HepG2 (cell line): ENCODE measurements at regions not wholly inside any gene's neighbourhood (a gene's known extent, or its start where the extent isn't known, plus 50 kb on each side); places are given as distances from the start of the nearest gene placed in this dataset.

Experiments
- ATAC-seq: fragments of 200-7000 bp; cut with Tn5 transposase; 3 replicates; pipeline ENCODE4 v1.9.1; 2020; ENCODE audit warnings: mild to moderate bottlenecking, moderate library complexity
- BruUV-seq: library from RNA; stranded (reverse); fragments of 400-500 nt; replicated peaks from 2 replicates; lab custom pipeline; 2021; lab: Mats Ljungman, UMichigan
- CTCF ChIA-PET: fragments of 300-600 bp; formaldehyde crosslinking; extraction: SDS; loops from one replicate; lab custom pipeline; 2021; ENCODE audit warnings: low total read pairs, inconsistent platforms, low intra/inter-chr PET ratio; lab: Yijun Ruan, JAX
- POLR2A ChIA-PET: fragments of 350-600 bp; sonication (Branson Sonifier 250); formaldehyde crosslinking; loops from one replicate; lab custom pipeline; 2020; ENCODE audit warnings: antibody characterized with exemption, inconsistent platforms; lab: Yijun Ruan, JAX
- DNase-seq: peaks from one replicate; pipeline ENCODE4 v3.0.0-alpha.2; 2015; ENCODE audit warnings: low spot score
- FAIRE-seq: peaks from 3 replicates; lab custom pipeline; 2011; peaks lifted over from hg19 to GRCh38; lab: Jason Lieb, UNC
- H2AFZ ChIP-seq: one replicate; pipeline ENCODE4 v1.6.1; 2011; ENCODE audit warnings: low read length, inconsistent platforms
- H3K27ac ChIP-seq: fragments of 300-600 bp; 3 replicates; pipeline ENCODE4 v1.8.0; 2011; ENCODE audit warnings: mixed run types, mild to moderate bottlenecking, mixed read lengths, low read length, inconsistent platforms; ENCODE audit not compliant: insufficient read depth; ENCODE audit errors: extremely low read length
- H3K27me3 ChIP-seq, 2 experiments: fragments of 200-600 bp in 1 of 2; 2 replicates in 1 of 2; 3 replicates in 1 of 2; pipeline versions ENCODE4 v1.6.0 to v1.8.0; 2011; ENCODE audit warnings: low read length in 2 of 2, mild to moderate bottlenecking in 2 of 2, moderate library complexity in 2 of 2, inconsistent platforms in 1 of 2; ENCODE audit not compliant: insufficient read depth in 2 of 2, control insufficient read depth in 1 of 2
- H3K36me3 ChIP-seq, 2 experiments: fragments of 200-600 bp in 1 of 2; replicated peaks in 1 of 2; 2 replicates in 1 of 2; 3 replicates in 1 of 2; pipeline versions ENCODE4 v1.5.1 to v1.8.0; 2011; ENCODE audit warnings: low read length in 2 of 2, inconsistent platforms in 1 of 2; ENCODE audit not compliant: insufficient read depth in 2 of 2, control insufficient read depth in 1 of 2
- H3K4me1 ChIP-seq: 2 replicates; pipeline ENCODE4 v1.5.1; 2012; ENCODE audit warnings: low read length, inconsistent platforms; ENCODE audit not compliant: insufficient read depth
- H3K4me2 ChIP-seq: 2 replicates; pipeline ENCODE4 v1.6.0; 2011; ENCODE audit warnings: low read depth, low read length, inconsistent platforms
- H3K4me3 ChIP-seq, 3 experiments: fragments of 200-600 bp in 1 of 3; sonication (generic), shearing (Covaris generic) in 1 of 3; replicated peaks in 1 of 3; 2 replicates each; pipeline ENCODE4 v1.5.1; 2011 to 2016; ENCODE audit warnings: low read length in 3 of 3, inconsistent platforms in 2 of 3, low read depth in 2 of 3, mild to moderate bottlenecking in 2 of 3, control low read depth in 1 of 3, mixed read lengths in 1 of 3; ENCODE audit not compliant: insufficient read depth in 1 of 3
- H3K79me2 ChIP-seq: one replicate; pipeline ENCODE4 v1.6.1; 2011; ENCODE audit warnings: low read length, inconsistent platforms; ENCODE audit not compliant: insufficient read depth
- H3K9ac ChIP-seq: 2 replicates; pipeline ENCODE4 v1.6.0; 2011; ENCODE audit warnings: mild to moderate bottlenecking, low read depth, low read length, inconsistent platforms; ENCODE audit not compliant: insufficient read depth
- H3K9me3 ChIP-seq: 2 replicates; pipeline ENCODE4 v1.5.1; 2012; ENCODE audit warnings: mild to moderate bottlenecking, low read length
- H4K20me1 ChIP-seq: 2 replicates; pipeline ENCODE4 v1.6.0; 2011; ENCODE audit warnings: inconsistent platforms, mild to moderate bottlenecking, low read length, moderate library complexity; ENCODE audit not compliant: insufficient read depth
- CBX2 ChIP-seq, 2 experiments: fragments of 200-600 bp in 1 of 2; sonication (generic); formaldehyde crosslinking in 1 of 2; IDR thresholded peaks; 2 replicates each; pipeline versions ENCODE4 v1.7.0 to v1.8.1; 2018 to 2022; ENCODE audit warnings: low read depth in 2 of 2, low read length in 1 of 2, mild to moderate bottlenecking in 1 of 2, missing genetic modification reagents in 1 of 2
- FOSL2 ChIP-seq: sonication (generic); formaldehyde crosslinking; IDR thresholded peaks from 2 replicates; pipeline ENCODE4 v1.4.0; 2020; ENCODE audit warnings: missing genetic modification reagents
- MAFG ChIP-seq: sonication (generic); formaldehyde crosslinking; IDR thresholded peaks from 2 replicates; pipeline ENCODE4 v1.5.1; 2020; ENCODE audit warnings: mild to moderate bottlenecking, missing genetic modification reagents
- MTA1 ChIP-seq: sonication (generic); formaldehyde crosslinking; IDR thresholded peaks from 2 replicates; pipeline ENCODE4 v1.4.0; 2020; ENCODE audit warnings: missing genetic modification reagents, mild to moderate bottlenecking, borderline replicate concordance
- PHF21A ChIP-seq: sonication (generic); formaldehyde crosslinking; IDR thresholded peaks from 2 replicates; pipeline ENCODE4 v1.5.0; 2020; ENCODE audit warnings: mild to moderate bottlenecking, missing genetic modification reagents
- TSC22D2 ChIP-seq: sonication (generic); formaldehyde crosslinking; IDR thresholded peaks from 2 replicates; pipeline ENCODE4 v1.5.1; 2020; ENCODE audit warnings: missing genetic modification reagents, mild to moderate bottlenecking, borderline replicate concordance
- YY1 ChIP-seq: IDR thresholded peaks from 2 replicates; pipeline ENCODE4 v1.6.1; 2011; ENCODE audit warnings: low read length, low read depth, moderate library complexity, mild to moderate bottlenecking; ENCODE audit not compliant: insufficient read depth, insufficient replicate concordance
- ZNF20 ChIP-seq: sonication (generic); formaldehyde crosslinking; IDR thresholded peaks from 2 replicates; pipeline ENCODE4 v1.4.0; 2020; ENCODE audit warnings: mild to moderate bottlenecking, moderate library complexity, missing genetic modification reagents
- ZNF468 ChIP-seq: sonication (generic); formaldehyde crosslinking; IDR thresholded peaks from 2 replicates; pipeline ENCODE4 v1.8.0; 2022; ENCODE audit warnings: mild to moderate bottlenecking, moderate library complexity, missing genetic modification reagents
- ZNF550 ChIP-seq: sonication (generic); formaldehyde crosslinking; IDR thresholded peaks from 2 replicates; pipeline ENCODE4 v1.4.0; 2020; ENCODE audit warnings: mild to moderate bottlenecking, missing genetic modification reagents, borderline replicate concordance
- ZNF589 ChIP-seq: sonication (generic); formaldehyde crosslinking; conservative IDR thresholded peaks from 2 replicates; pipeline ENCODE4 v1.8.0; 2022; ENCODE audit warnings: mild to moderate bottlenecking, moderate library complexity, missing genetic modification reagents
- ZNF782 ChIP-seq: sonication (generic); formaldehyde crosslinking; IDR thresholded peaks from 2 replicates; pipeline ENCODE4 v1.4.0; 2020; ENCODE audit warnings: missing genetic modification reagents, mild to moderate bottlenecking, borderline replicate concordance
- WGBS: methylation state at CpG from one replicate; pipeline ENCODE4 v1.1.6; 2017; ENCODE audit warnings: low lambda C conversion rate; 5-methylcytosine and 5-hydroxymethylcytosine counted together
- in situ Hi-C: cut with HindIII; loops from 2 replicates; pipeline ENCODE4 v1.10.0; 2017; ENCODE audit warnings: low pct_unique_long_range_greater_than_20kb; ENCODE audit not compliant: extremely low pct_ligation_motif_present
- intact Hi-C: fragments of 100-400 bp; cut with micrococcal nuclease; formaldehyde crosslinking; loops from one replicate; pipeline ENCODE4 v1.10.0; 2022; ENCODE audit not compliant: unreplicated experiment
- TF ChIP-seq, protein P1 (sequence below): sonication (generic); IDR thresholded peaks from 2 replicates; pipeline ENCODE4 v1.6.1; 2016; ENCODE audit warnings: low read depth, borderline replicate concordance
- TF ChIP-seq, protein P2 (sequence below), 2 experiments: sonication (generic) in 1 of 2; formaldehyde crosslinking in 1 of 2; IDR thresholded peaks; 2 replicates each; pipeline versions ENCODE4 v1.5.1 to v1.6.1; 2011 to 2020; ENCODE audit warnings: borderline replicate concordance in 1 of 2, low read depth in 1 of 2, low read length in 1 of 2, mild to moderate bottlenecking in 1 of 2, missing genetic modification reagents in 1 of 2, moderate library complexity in 1 of 2
- TF ChIP-seq, protein P3 (sequence below): IDR thresholded peaks from 2 replicates; pipeline ENCODE4 v1.6.1; 2012; ENCODE audit warnings: low read length, improper control_type of control experiment
- TF ChIP-seq, protein P4 (sequence below): IDR thresholded peaks from 2 replicates; pipeline ENCODE4 v1.6.1; 2016; ENCODE audit warnings: missing compliant biosample characterization, missing genetic modification reagents, borderline replicate concordance

DNA sequence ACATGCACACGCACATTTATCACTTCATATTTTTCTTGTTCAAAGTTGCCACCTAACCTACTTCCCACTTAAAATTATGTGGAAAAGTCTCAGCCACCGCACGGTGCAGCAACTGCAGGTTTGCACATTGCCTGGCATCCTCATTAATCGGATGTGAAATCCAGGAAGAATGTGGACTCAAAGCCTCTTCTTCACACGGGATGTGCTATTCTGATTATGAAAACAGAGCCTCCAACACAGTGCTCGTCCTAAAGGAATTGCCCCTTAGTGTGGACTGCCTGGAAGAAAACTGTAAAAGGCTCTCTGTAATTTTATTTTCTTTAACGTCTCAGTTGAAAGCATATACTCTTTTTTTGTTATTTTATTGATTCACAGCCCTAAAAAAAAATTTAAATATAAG, 1303.5 kb downstream of the EFNB2 start (continued):
- TF ChIP-seq MTA1 (CRISPR knock-in tag), result no peak
- no peak for TF ChIP-seq ZNF550 (CRISPR knock-in tag)
- no peak for TF ChIP-seq ZNF20
- TF ChIP-seq, protein P1, sequence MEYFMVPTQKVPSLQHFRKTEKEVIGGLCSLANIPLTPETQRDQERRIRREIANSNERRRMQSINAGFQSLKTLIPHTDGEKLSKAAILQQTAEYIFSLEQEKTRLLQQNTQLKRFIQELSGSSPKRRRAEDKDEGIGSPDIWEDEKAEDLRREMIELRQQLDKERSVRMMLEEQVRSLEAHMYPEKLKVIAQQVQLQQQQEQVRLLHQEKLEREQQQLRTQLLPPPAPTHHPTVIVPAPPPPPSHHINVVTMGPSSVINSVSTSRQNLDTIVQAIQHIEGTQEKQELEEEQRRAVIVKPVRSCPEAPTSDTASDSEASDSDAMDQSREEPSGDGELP, result no peak
- no peak for TF ChIP-seq PHF21A (CRISPR knock-in tag)
- TF ChIP-seq YY1, result no peak
- TF ChIP-seq FOSL2, result no peak
- no peak for TF ChIP-seq ZNF468 (CRISPR knock-in tag)

DNA sequence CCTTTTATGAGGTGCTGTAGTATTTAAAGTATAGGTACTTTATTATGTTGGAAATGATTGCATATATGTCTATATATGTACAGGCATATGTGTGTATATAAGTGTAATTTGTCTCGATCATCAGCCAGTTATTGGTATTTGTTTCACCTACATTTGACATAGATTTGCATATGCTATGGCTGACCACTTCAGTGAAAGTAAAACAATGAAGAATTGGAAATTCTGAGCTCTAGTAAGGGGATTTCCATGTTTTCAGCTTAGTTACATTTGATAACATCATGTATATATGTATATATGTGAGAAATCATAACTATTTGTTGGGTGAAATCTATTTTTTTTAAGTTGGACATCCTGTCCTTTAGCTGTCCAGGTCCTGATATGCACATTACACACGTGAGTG, 1303.9 kb downstream of the EFNB2 start:
- no peak overlapping the region for H3K4me2 ChIP-seq
- no peaks in the 10 kb centered on the region for H3K27me3 ChIP-seq
- no peak overlapping the region for H2AFZ ChIP-seq
- no peaks in the 10 kb centered on the region for H3K79me2 ChIP-seq
- no peak overlapping the region for H3K4me3 ChIP-seq
- H3K4me1 ChIP-seq, result no peaks in the 10 kb centered on the region
- H4K20me1 ChIP-seq, result no peaks in the 10 kb centered on the region
- POLR2A ChIA-PET, result no interaction called here
- peaks cover 34% of the 10 kb centered on the region for H3K9me3 ChIP-seq
- 4% methylated on average over 2 of the region's 2 CpGs for WGBS
- no TSS peak for BruUV-seq
- H3K36me3 ChIP-seq, result no peaks in the 10 kb centered on the region
- intact Hi-C loops (no loop called here), in situ Hi-C loops (no loop called here)
- H3K27ac ChIP-seq, result no peak overlapping the region
- FAIRE-seq (no peak), ATAC-seq (no peak), DNase-seq (no peak)
- no peak overlapping the region for H3K9ac ChIP-seq
- CTCF ChIA-PET, result no interaction called here
- TF ChIP-seq ZNF782 (CRISPR knock-in tag), result no peak
- TF ChIP-seq TSC22D2 (CRISPR knock-in tag), result no peak
- TF ChIP-seq, protein P2, sequence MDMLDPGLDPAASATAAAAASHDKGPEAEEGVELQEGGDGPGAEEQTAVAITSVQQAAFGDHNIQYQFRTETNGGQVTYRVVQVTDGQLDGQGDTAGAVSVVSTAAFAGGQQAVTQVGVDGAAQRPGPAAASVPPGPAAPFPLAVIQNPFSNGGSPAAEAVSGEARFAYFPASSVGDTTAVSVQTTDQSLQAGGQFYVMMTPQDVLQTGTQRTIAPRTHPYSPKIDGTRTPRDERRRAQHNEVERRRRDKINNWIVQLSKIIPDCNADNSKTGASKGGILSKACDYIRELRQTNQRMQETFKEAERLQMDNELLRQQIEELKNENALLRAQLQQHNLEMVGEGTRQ (IDR thresholded peaks at IDR 0.05; ENCODE audit: low read depth, low read length), result no peak
- TF ChIP-seq, protein P2 (CRISPR knock-in tag; IDR thresholded peaks at IDR 0.05; ENCODE audit: borderline replicate concordance), result no peak
- TF ChIP-seq MAFG (CRISPR knock-in tag), result no peak
- TF ChIP-seq, protein P3, sequence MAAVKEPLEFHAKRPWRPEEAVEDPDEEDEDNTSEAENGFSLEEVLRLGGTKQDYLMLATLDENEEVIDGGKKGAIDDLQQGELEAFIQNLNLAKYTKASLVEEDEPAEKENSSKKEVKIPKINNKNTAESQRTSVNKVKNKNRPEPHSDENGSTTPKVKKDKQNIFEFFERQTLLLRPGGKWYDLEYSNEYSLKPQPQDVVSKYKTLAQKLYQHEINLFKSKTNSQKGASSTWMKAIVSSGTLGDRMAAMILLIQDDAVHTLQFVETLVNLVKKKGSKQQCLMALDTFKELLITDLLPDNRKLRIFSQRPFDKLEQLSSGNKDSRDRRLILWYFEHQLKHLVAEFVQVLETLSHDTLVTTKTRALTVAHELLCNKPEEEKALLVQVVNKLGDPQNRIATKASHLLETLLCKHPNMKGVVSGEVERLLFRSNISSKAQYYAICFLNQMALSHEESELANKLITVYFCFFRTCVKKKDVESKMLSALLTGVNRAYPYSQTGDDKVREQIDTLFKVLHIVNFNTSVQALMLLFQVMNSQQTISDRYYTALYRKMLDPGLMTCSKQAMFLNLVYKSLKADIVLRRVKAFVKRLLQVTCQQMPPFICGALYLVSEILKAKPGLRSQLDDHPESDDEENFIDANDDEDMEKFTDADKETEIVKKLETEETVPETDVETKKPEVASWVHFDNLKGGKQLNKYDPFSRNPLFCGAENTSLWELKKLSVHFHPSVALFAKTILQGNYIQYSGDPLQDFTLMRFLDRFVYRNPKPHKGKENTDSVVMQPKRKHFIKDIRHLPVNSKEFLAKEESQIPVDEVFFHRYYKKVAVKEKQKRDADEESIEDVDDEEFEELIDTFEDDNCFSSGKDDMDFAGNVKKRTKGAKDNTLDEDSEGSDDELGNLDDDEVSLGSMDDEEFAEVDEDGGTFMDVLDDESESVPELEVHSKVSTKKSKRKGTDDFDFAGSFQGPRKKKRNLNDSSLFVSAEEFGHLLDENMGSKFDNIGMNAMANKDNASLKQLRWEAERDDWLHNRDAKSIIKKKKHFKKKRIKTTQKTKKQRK, result no peak
- TF ChIP-seq ZNF589, result no peak
- TF ChIP-seq, protein P4, sequence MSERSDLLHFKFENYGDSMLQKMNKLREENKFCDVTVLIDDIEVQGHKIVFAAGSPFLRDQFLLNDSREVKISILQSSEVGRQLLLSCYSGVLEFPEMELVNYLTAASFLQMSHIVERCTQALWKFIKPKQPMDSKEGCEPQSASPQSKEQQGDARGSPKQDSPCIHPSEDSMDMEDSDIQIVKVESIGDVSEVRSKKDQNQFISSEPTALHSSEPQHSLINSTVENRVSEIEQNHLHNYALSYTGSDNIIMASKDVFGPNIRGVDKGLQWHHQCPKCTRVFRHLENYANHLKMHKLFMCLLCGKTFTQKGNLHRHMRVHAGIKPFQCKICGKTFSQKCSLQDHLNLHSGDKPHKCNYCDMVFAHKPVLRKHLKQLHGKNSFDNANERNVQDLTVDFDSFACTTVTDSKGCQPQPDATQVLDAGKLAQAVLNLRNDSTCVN (CRISPR knock-in tag), result no peak
- TF ChIP-seq CBX2 (IDR thresholded peaks at IDR 0.05; ENCODE audit: low read depth, low read length), result no peak
- TF ChIP-seq CBX2 (CRISPR knock-in tag; IDR thresholded peaks at IDR 0.05; ENCODE audit: low read depth), result no peak
